ENCODE measurements at regions not wholly inside any gene's neighbourhood (a gene's known extent, or its start where the extent isn't known, plus 50 kb on each side); places are given as distances from the start of the nearest gene placed in this dataset.

GRCh38 chr2:120798567-120799247 is 63.0 kb downstream of the GLI2 start:
- peaks cover 23% of the 10 kb centered on the region for H3K4me1 ChIP-seq (ENCODE audit: insufficient read depth, low read length)
- peaks cover 43% of the 10 kb centered on the region for H3K79me2 ChIP-seq (ENCODE audit: insufficient read depth, low read length)
- H3K27me3 ChIP-seq (ENCODE audit: insufficient read depth, low read length) = no peaks in the 10 kb centered on the region
- no peak overlapping the region for H3K4me2 ChIP-seq (ENCODE audit: insufficient read depth, low read length)
- no peak overlapping the region for H2AFZ ChIP-seq (ENCODE audit: low read length)
- H3K9me3 ChIP-seq (ENCODE audit: low read depth, low read length) = no peaks in the 10 kb centered on the region
- H3K27ac ChIP-seq (ENCODE audit: low read depth, low read length) = no peak overlapping the region
- DNase-seq (ENCODE audit: insufficient read length, low spot score, missing footprints) = peak; percentile 69
- no peak for TF ChIP-seq CTCF (IDR thresholded peaks at IDR 0.05; ENCODE audit: extremely low read depth, low read depth, low read length)
- peaks cover 45% of the 10 kb centered on the region for H4K20me1 ChIP-seq (ENCODE audit: insufficient read depth, low read length)
- no peak overlapping the region for H3K4me3 ChIP-seq (ENCODE audit: insufficient read depth, low read length)
- no peaks in the 10 kb centered on the region for H3K36me3 ChIP-seq (ENCODE audit: insufficient read depth, low read length)

GRCh38 chr2:120802158-120802557 is 66.5 kb downstream of the GLI2 start:
- peak overlapping the region; percentile 3 for H3K4me2 ChIP-seq (ENCODE audit: insufficient read depth, low read length)
- H2AFZ ChIP-seq (ENCODE audit: low read length) = no peak overlapping the region
- no peaks in the 10 kb centered on the region for H3K9me3 ChIP-seq (ENCODE audit: low read depth, low read length)
- peaks cover 34% of the 10 kb centered on the region for H3K79me2 ChIP-seq (ENCODE audit: insufficient read depth, low read length)
- peaks cover 2% of the 10 kb centered on the region for H3K36me3 ChIP-seq (ENCODE audit: insufficient read depth, low read length)
- DNase-seq (ENCODE audit: insufficient read length, low spot score, missing footprints) = peak; percentile 87
- H3K4me1 ChIP-seq (ENCODE audit: insufficient read depth, low read length) = peaks cover 19% of the 10 kb centered on the region
- H4K20me1 ChIP-seq (ENCODE audit: insufficient read depth, low read length) = peaks cover 46% of the 10 kb centered on the region
- TF ChIP-seq CTCF (IDR thresholded peaks at IDR 0.05; ENCODE audit: extremely low read depth, low read depth, low read length) = no peak
- H3K27me3 ChIP-seq (ENCODE audit: insufficient read depth, low read length) = no peaks in the 10 kb centered on the region
- no peak overlapping the region for H3K4me3 ChIP-seq (ENCODE audit: insufficient read depth, low read length)
- H3K27ac ChIP-seq (ENCODE audit: low read depth, low read length) = peak overlapping the region; percentile 43

GRCh38 chr2:120802867-120803484 is 67.3 kb downstream of the GLI2 start:
- H3K27ac ChIP-seq (ENCODE audit: low read depth, low read length) = peak overlapping the region; percentile 43
- H2AFZ ChIP-seq (ENCODE audit: low read length) = no peak overlapping the region
- H4K20me1 ChIP-seq (ENCODE audit: insufficient read depth, low read length) = peaks cover 46% of the 10 kb centered on the region
- no peak overlapping the region for H3K4me3 ChIP-seq (ENCODE audit: insufficient read depth, low read length)
- H3K9me3 ChIP-seq (ENCODE audit: low read depth, low read length) = no peaks in the 10 kb centered on the region
- peak; percentile 79 for DNase-seq (ENCODE audit: insufficient read length, low spot score, missing footprints)
- no peak for TF ChIP-seq CTCF (IDR thresholded peaks at IDR 0.05; ENCODE audit: extremely low read depth, low read depth, low read length)
- H3K36me3 ChIP-seq (ENCODE audit: insufficient read depth, low read length) = peaks cover 2% of the 10 kb centered on the region
- H3K79me2 ChIP-seq (ENCODE audit: insufficient read depth, low read length) = peaks cover 35% of the 10 kb centered on the region
- no peaks in the 10 kb centered on the region for H3K27me3 ChIP-seq (ENCODE audit: insufficient read depth, low read length)
- H3K4me1 ChIP-seq (ENCODE audit: insufficient read depth, low read length) = peaks cover 19% of the 10 kb centered on the region
- H3K4me2 ChIP-seq (ENCODE audit: insufficient read depth, low read length) = no peak overlapping the region

GRCh38 chr2:120803764-120804335 is 68.2 kb downstream of the GLI2 start:
- no peak for TF ChIP-seq CTCF (IDR thresholded peaks at IDR 0.05; ENCODE audit: extremely low read depth, low read depth, low read length)
- H4K20me1 ChIP-seq (ENCODE audit: insufficient read depth, low read length) = peaks cover 50% of the 10 kb centered on the region
- H3K36me3 ChIP-seq (ENCODE audit: insufficient read depth, low read length) = peaks cover 2% of the 10 kb centered on the region
- DNase-seq (ENCODE audit: insufficient read length, low spot score, missing footprints) = peak; percentile 81
- no peak overlapping the region for H3K27ac ChIP-seq (ENCODE audit: low read depth, low read length)
- no peak overlapping the region for H3K4me3 ChIP-seq (ENCODE audit: insufficient read depth, low read length)
- H3K79me2 ChIP-seq (ENCODE audit: insufficient read depth, low read length) = peaks cover 37% of the 10 kb centered on the region
- H2AFZ ChIP-seq (ENCODE audit: low read length) = no peak overlapping the region
- peaks cover 20% of the 10 kb centered on the region for H3K4me1 ChIP-seq (ENCODE audit: insufficient read depth, low read length)
- no peak overlapping the region for H3K4me2 ChIP-seq (ENCODE audit: insufficient read depth, low read length)
- no peaks in the 10 kb centered on the region for H3K27me3 ChIP-seq (ENCODE audit: insufficient read depth, low read length)
- no peaks in the 10 kb centered on the region for H3K9me3 ChIP-seq (ENCODE audit: low read depth, low read length)

Measured in osteoblast (primary cell).